Esophagus muscularis mucosa (tissue), 3 donors: ENCODE measurements at regions not wholly inside any gene's neighbourhood (a gene's known extent, or its start where the extent isn't known, plus 50 kb on each side); places are given as distances from the start of the nearest gene placed in this dataset.

ENCODE experiments used
- CTCF ChIP-seq, 3 experiments: fragments of 200-600 bp in 2 of 3; fragments of 450-650 bp in 1 of 3; sonication (generic) in 2 of 3; IDR thresholded peaks; one replicate each; pipeline ENCODE4 v1.5.1; 2017 to 2019; ENCODE audit warnings: antibody characterized with exemption in 3 of 3, mild to moderate bottlenecking in 2 of 3, moderate library complexity in 1 of 3
- POLR2A ChIP-seq: fragments of 450-650 bp; IDR thresholded peaks from one replicate; pipeline ENCODE4 v1.6.1; 2017; ENCODE audit warnings: antibody characterized with exemption, moderate library complexity, mild to moderate bottlenecking, low read depth

GRCh38 chrX:11995146-11995545 lies 143.1 kb upstream of the FRMPD4 start:
- no peak for TF ChIP-seq CTCF (IDR thresholded peaks at IDR 0.05)
- no peak for TF ChIP-seq POLR2A
